ENCODE measurements at regions not wholly inside any gene's neighbourhood (a gene's known extent, or its start where the extent isn't known, plus 50 kb on each side); places are given as distances from the start of the nearest gene placed in this dataset.

DNA sequence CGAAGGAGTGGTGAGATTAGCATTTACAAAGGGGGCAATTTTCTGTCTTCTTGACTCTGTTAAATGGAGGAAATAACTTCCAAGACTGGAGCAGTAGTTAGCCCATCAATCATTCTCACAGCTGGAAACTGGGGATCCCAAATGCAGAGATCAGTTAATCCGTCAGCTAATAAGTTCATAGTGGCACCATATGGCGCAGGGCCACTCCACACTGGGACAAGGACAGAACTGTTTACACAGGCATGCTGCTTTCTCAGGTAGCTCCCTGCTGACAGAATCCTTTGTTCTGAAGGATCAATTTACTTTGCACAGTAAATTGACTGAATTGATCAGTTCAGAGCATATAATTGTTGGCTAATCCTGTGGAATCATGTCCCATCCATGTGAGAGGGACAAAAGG, 395.7 kb downstream of the TMEM161B start:
- TF ChIP-seq EZH2 (IDR thresholded peaks at IDR 0.05; ENCODE audit: low read length, missing control alignments) = no peak
- TF ChIP-seq, protein P1, sequence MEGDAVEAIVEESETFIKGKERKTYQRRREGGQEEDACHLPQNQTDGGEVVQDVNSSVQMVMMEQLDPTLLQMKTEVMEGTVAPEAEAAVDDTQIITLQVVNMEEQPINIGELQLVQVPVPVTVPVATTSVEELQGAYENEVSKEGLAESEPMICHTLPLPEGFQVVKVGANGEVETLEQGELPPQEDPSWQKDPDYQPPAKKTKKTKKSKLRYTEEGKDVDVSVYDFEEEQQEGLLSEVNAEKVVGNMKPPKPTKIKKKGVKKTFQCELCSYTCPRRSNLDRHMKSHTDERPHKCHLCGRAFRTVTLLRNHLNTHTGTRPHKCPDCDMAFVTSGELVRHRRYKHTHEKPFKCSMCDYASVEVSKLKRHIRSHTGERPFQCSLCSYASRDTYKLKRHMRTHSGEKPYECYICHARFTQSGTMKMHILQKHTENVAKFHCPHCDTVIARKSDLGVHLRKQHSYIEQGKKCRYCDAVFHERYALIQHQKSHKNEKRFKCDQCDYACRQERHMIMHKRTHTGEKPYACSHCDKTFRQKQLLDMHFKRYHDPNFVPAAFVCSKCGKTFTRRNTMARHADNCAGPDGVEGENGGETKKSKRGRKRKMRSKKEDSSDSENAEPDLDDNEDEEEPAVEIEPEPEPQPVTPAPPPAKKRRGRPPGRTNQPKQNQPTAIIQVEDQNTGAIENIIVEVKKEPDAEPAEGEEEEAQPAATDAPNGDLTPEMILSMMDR (conservative IDR thresholded peaks at IDR 0.05 in 1 of 2, IDR thresholded peaks at IDR 0.05 in 1 of 2; ENCODE audit: low read depth in 1 of 2, low read length in 2 of 2) = no peak
